ENCODE measurements at regions not wholly inside any gene's neighbourhood (a gene's known extent, or its start where the extent isn't known, plus 50 kb on each side); places are given as distances from the start of the nearest gene placed in this dataset.

DNA sequence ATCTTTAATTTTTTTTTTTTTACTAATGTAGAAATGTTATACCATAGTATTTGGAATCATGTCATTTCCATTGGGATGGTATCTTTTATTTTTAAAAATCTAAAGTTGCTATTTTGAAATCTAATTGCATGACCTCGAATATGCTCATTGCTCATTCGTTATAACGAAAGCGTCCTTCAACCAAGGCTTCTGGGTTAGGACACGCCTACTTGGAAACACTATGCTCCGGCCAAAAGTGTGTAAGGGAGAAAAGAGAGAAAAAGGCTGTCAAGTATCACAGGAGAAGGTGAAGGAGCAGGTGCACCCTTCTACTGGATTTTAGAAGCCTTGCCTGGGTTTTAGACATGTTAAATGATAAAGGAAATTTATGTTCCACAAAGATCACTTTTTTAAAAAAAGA is 465.9 kb upstream of the ID2 start:
- TF ChIP-seq CTCF (IDR thresholded peaks at IDR 0.05) (no peak), POLR2A (IDR thresholded peaks at IDR 0.05) (no peak)

All from heart left ventricle (tissue), 13 donors.